ENCODE measurements at regions not wholly inside any gene's neighbourhood (a gene's known extent, or its start where the extent isn't known, plus 50 kb on each side); places are given as distances from the start of the nearest gene placed in this dataset.

- H4K91ac ChIP-seq (ENCODE audit: low read depth, low read length) = no peak overlapping the region
- H3K79me2 ChIP-seq (ENCODE audit: control insufficient read depth, insufficient read depth, low read length, poor library complexity) = no peaks in the 10 kb centered on the region
- no peak overlapping the region for H2BK12ac ChIP-seq (ENCODE audit: low read length)
- H3K9ac ChIP-seq (ENCODE audit: low read length) = no peak overlapping the region
- H3K14ac ChIP-seq (ENCODE audit: low read length) = no peak overlapping the region
- H3K79me1 ChIP-seq (ENCODE audit: low read length) = no peaks in the 10 kb centered on the region
- H3K4me2 ChIP-seq (ENCODE audit: low read length) = no peak overlapping the region
- H2BK120ac ChIP-seq (ENCODE audit: insufficient read depth, low read length, poor library complexity) = no peak overlapping the region
- H3K4ac ChIP-seq (ENCODE audit: low read depth, low read length) = no peak overlapping the region
- no peak overlapping the region for H4K12ac ChIP-seq (ENCODE audit: low read depth, low read length)
- DNase-seq = no peak
- no peak overlapping the region for H2BK5ac ChIP-seq (ENCODE audit: low read depth, low read length, poor library complexity)
- no peaks in the 10 kb centered on the region for H3K36me3 ChIP-seq (ENCODE audit: control insufficient read depth in 1 of 2, insufficient read depth in 2 of 2, low read length in 2 of 2)
- no CpG with 5 or more reads among the region's 3 CpGs for WGBS (ENCODE audit: extremely low coverage, insufficient coverage, insufficient read length)
- H2AFZ ChIP-seq (ENCODE audit: insufficient read depth, low read length, poor library complexity) = no peak overlapping the region
- H3K27me3 ChIP-seq (ENCODE audit: insufficient read depth, low read length) = no peaks in the 10 kb centered on the region
- no peak overlapping the region for H3K4me3 ChIP-seq (ENCODE audit: low read depth, low read length)
- H4K8ac ChIP-seq (ENCODE audit: low read depth, low read length) = no peak overlapping the region
- no peak overlapping the region for H3K27ac ChIP-seq (ENCODE audit: low read depth, low read length)
- H2AK5ac ChIP-seq (ENCODE audit: low read length) = no peak overlapping the region
- no peak overlapping the region for H3K23ac ChIP-seq (ENCODE audit: low read length)
- H3K9me3 ChIP-seq (ENCODE audit: insufficient read depth, low read depth, low read length) = no peaks in the 10 kb centered on the region
- no peaks in the 10 kb centered on the region for H3K4me1 ChIP-seq (ENCODE audit: control insufficient read depth in 1 of 2, insufficient read depth in 2 of 2, low read length in 2 of 2)
- H3K18ac ChIP-seq (ENCODE audit: low read length) = no peak overlapping the region
Observed at GRCh38 chr20:60124776-60125381, 166.7 kb downstream of the CDH26 start.

DNA sequence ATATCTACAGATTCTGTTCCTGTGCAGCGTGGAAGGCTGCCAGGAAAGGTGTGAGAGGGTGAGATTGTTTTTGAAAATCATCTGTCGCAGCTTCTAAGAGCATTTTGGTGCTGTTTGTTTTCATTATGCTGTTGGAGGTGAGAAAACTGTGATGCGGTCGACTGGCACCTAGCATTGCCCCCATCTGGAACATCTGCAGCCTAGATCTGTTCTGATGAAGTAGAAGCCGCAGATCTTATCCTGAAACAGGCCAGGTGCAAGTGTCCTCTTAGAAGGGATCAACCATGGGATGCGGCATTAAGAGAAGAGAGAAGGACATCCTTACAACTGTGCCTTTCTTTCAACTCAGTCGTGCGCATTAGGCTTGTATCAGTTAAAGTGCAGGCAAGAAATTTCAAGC lies 167.3 kb downstream of the CDH26 start:
- Histone ChIP-seq H3K79me1 (ENCODE audit: low read length) (no peaks in the 10 kb centered on the region), H3K27me3 (ENCODE audit: insufficient read depth, low read length) (no peaks in the 10 kb centered on the region), H3K4ac (ENCODE audit: low read depth, low read length) (no peak overlapping the region), H3K36me3 (ENCODE audit: control insufficient read depth in 1 of 2, insufficient read depth in 2 of 2, low read length in 2 of 2) (no peaks in the 10 kb centered on the region), H3K4me3 (ENCODE audit: low read depth, low read length) (no peak overlapping the region), H3K23ac (ENCODE audit: low read length) (no peak overlapping the region), H2AK5ac (ENCODE audit: low read length) (no peak overlapping the region), H3K9ac (ENCODE audit: low read length) (no peak overlapping the region), H4K8ac (ENCODE audit: low read depth, low read length) (no peak overlapping the region), H2BK120ac (ENCODE audit: insufficient read depth, low read length, poor library complexity) (no peak overlapping the region), H2AFZ (ENCODE audit: insufficient read depth, low read length, poor library complexity) (no peak overlapping the region), H3K79me2 (ENCODE audit: control insufficient read depth, insufficient read depth, low read length, poor library complexity) (no peaks in the 10 kb centered on the region), H3K9me3 (ENCODE audit: insufficient read depth, low read depth, low read length) (no peaks in the 10 kb centered on the region), H3K4me1 (ENCODE audit: control insufficient read depth in 1 of 2, insufficient read depth in 2 of 2, low read length in 2 of 2) (no peaks in the 10 kb centered on the region), H3K14ac (ENCODE audit: low read length) (no peak overlapping the region), H2BK12ac (ENCODE audit: low read length) (no peak overlapping the region), H3K27ac (ENCODE audit: low read depth, low read length) (no peak overlapping the region), H2BK5ac (ENCODE audit: low read depth, low read length, poor library complexity) (no peak overlapping the region), H3K4me2 (ENCODE audit: low read length) (no peak overlapping the region), H4K91ac (ENCODE audit: low read depth, low read length) (no peak overlapping the region), H4K12ac (ENCODE audit: low read depth, low read length) (no peak overlapping the region), H3K18ac (ENCODE audit: low read length) (no peak overlapping the region)
- DNase-seq = no peak
- no CpG with 5 or more reads among the region's 8 CpGs for WGBS (ENCODE audit: extremely low coverage, insufficient coverage, insufficient read length)

GRCh38 chr20:60126975-60127374 lies 168.8 kb downstream of the CDH26 start:
- no peak overlapping the region for H4K91ac ChIP-seq (ENCODE audit: low read depth, low read length)
- no peak overlapping the region for H3K27ac ChIP-seq (ENCODE audit: low read depth, low read length)
- no peaks in the 10 kb centered on the region for H3K4me1 ChIP-seq (ENCODE audit: control insufficient read depth in 1 of 2, insufficient read depth in 2 of 2, low read length in 2 of 2)
- H2AK5ac ChIP-seq (ENCODE audit: low read length) = no peak overlapping the region
- no peaks in the 10 kb centered on the region for H3K79me1 ChIP-seq (ENCODE audit: low read length)
- no peak overlapping the region for H2BK12ac ChIP-seq (ENCODE audit: low read length)
- H2BK120ac ChIP-seq (ENCODE audit: insufficient read depth, low read length, poor library complexity) = no peak overlapping the region
- H2BK5ac ChIP-seq (ENCODE audit: low read depth, low read length, poor library complexity) = no peak overlapping the region
- H2AFZ ChIP-seq (ENCODE audit: insufficient read depth, low read length, poor library complexity) = no peak overlapping the region
- no peak overlapping the region for H3K9ac ChIP-seq (ENCODE audit: low read length)
- no peaks in the 10 kb centered on the region for H3K9me3 ChIP-seq (ENCODE audit: insufficient read depth, low read depth, low read length)
- DNase-seq = no peak
- H4K8ac ChIP-seq (ENCODE audit: low read depth, low read length) = no peak overlapping the region
- no peak overlapping the region for H3K23ac ChIP-seq (ENCODE audit: low read length)
- H3K27me3 ChIP-seq (ENCODE audit: insufficient read depth, low read length) = no peaks in the 10 kb centered on the region
- no peaks in the 10 kb centered on the region for H3K79me2 ChIP-seq (ENCODE audit: control insufficient read depth, insufficient read depth, low read length, poor library complexity)
- H3K36me3 ChIP-seq (ENCODE audit: control insufficient read depth in 1 of 2, insufficient read depth in 2 of 2, low read length in 2 of 2) = no peaks in the 10 kb centered on the region
- H3K18ac ChIP-seq (ENCODE audit: low read length) = no peak overlapping the region
- no peak overlapping the region for H4K12ac ChIP-seq (ENCODE audit: low read depth, low read length)
- no peak overlapping the region for H3K4me3 ChIP-seq (ENCODE audit: low read depth, low read length)
- H3K14ac ChIP-seq (ENCODE audit: low read length) = no peak overlapping the region
- H3K4me2 ChIP-seq (ENCODE audit: low read length) = no peak overlapping the region
- WGBS (ENCODE audit: extremely low coverage, insufficient coverage, insufficient read length) = no CpG with 5 or more reads among the region's 1 CpG
- H3K4ac ChIP-seq (ENCODE audit: low read depth, low read length) = no peak overlapping the region

DNA sequence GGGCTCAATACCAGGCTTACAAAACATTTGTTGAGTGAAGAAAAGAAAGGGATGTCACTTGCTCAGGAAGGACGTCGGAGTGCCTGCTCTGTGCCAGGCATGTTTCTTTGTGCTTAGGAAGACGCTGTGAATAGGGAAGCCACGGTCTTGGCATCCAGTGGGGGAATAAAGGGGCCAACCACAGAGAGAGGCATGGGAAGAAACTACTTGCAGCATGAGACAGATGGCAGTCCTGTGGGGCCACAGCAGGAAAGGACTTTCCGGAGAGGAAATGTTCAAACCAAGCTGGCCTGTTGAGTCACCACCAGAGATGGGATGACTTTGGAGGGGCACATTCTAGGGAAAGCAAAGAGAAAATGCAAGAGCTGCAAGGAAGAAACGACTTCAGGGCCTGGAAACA lies 173.2 kb downstream of the CDH26 start:
- no peak for DNase-seq
- no CpG with 5 or more reads among the region's 6 CpGs for WGBS (ENCODE audit: extremely low coverage, insufficient coverage, insufficient read length)
- Histone ChIP-seq H2BK120ac (ENCODE audit: insufficient read depth, low read length, poor library complexity) (no peak overlapping the region), H3K36me3 (ENCODE audit: control insufficient read depth in 1 of 2, insufficient read depth in 2 of 2, low read length in 2 of 2) (no peaks in the 10 kb centered on the region), H3K14ac (ENCODE audit: low read length) (no peak overlapping the region), H2BK5ac (ENCODE audit: low read depth, low read length, poor library complexity) (no peak overlapping the region), H3K23ac (ENCODE audit: low read length) (no peak overlapping the region), H3K27me3 (ENCODE audit: insufficient read depth, low read length) (no peaks in the 10 kb centered on the region), H3K9ac (ENCODE audit: low read length) (no peak overlapping the region), H3K4me1 (ENCODE audit: control insufficient read depth in 1 of 2, insufficient read depth in 2 of 2, low read length in 2 of 2) (no peaks in the 10 kb centered on the region), H3K4me3 (ENCODE audit: low read depth, low read length) (no peak overlapping the region), H4K8ac (ENCODE audit: low read depth, low read length) (no peak overlapping the region), H4K91ac (ENCODE audit: low read depth, low read length) (no peak overlapping the region), H3K4ac (ENCODE audit: low read depth, low read length) (no peak overlapping the region), H4K12ac (ENCODE audit: low read depth, low read length) (no peak overlapping the region), H3K18ac (ENCODE audit: low read length) (no peak overlapping the region), H2AFZ (ENCODE audit: insufficient read depth, low read length, poor library complexity) (no peak overlapping the region), H2AK5ac (ENCODE audit: low read length) (no peak overlapping the region), H3K9me3 (ENCODE audit: insufficient read depth, low read depth, low read length) (no peaks in the 10 kb centered on the region), H3K4me2 (ENCODE audit: low read length) (no peak overlapping the region), H3K79me1 (ENCODE audit: low read length) (no peaks in the 10 kb centered on the region), H3K27ac (ENCODE audit: low read depth, low read length) (no peak overlapping the region), H2BK12ac (ENCODE audit: low read length) (no peak overlapping the region), H3K79me2 (ENCODE audit: control insufficient read depth, insufficient read depth, low read length, poor library complexity) (no peaks in the 10 kb centered on the region)
